ENCODE measurements at regions not wholly inside any gene's neighbourhood (a gene's known extent, or its start where the extent isn't known, plus 50 kb on each side); places are given as distances from the start of the nearest gene placed in this dataset.
"Not testable (repeated sequence)": the region's sequence is repeated elsewhere in the genome, so short reads cannot be mapped to it uniquely, and the experiment has no call there.

- DNase-seq (ENCODE audit: low spot score): no peak
These were observed 111.5 kb downstream of the NPY start for GRCh38 chr7:24395512-24395911.

DNA sequence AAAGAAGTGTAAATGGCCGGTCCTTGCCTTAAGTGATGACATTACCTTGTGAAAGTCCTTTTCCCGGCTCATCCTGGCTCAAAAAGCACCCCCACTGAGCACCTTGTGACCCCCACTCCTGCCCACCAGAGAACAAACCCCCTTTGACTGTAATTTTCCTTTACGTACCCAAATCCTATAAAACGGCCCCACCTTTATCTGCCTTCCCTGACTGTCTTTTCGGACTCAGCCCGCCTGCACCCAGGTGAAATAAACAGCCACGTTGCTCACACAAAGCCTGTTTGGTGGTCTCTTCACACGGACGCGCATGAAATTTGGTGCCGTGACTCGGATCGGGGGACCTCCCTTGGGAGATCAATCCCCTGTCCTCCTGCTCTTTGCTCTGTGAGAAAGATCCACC lies 112.4 kb downstream of the NPY start:
- DNase-seq (ENCODE audit: low spot score): not testable (repeated sequence)

GRCh38 chr7:24401628-24402593 lies 117.9 kb downstream of the NPY start:
- no peak for DNase-seq (ENCODE audit: low spot score)

DNA sequence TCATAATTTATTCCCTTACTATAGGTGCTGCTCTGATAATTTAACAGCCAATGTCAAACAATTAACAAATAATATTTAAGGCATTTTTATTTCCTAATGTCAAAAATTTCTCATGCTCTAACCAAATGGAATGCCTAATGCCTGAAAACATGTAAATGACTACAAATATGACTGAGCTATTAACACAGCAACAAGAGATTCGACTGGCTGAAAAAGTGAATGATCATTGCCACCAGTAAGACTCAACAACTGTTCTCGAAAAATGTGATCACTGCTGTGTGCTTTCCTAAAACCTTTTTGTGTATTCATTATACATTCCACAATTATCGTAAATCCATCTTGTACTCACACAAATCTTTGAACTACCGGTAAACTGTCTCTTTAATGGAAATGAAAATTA lies 118.7 kb downstream of the NPY start:
- no peak for DNase-seq (ENCODE audit: low spot score)

DNA sequence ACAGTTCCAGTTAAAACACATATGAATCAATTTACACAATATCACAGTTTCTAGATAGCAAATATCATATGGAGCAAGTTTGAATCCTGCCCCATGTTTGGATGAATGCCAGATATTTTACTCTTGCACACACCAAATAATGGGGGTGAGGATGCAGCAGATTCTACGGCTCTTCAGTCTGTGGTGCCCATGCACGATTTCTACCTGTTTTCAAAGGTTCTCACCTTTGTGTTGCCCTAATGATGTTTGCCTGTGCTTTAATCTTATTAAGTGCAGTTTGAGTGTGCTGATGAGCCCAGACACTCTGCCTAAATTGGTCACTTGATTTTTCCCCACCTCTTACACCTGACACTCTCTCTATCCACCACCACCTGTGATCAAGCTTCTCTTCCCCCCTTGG lies 119.6 kb downstream of the NPY start:
- DNase-seq (ENCODE audit: low spot score): no peak

GRCh38 chr7:24404315-24404714 lies 120.3 kb downstream of the NPY start:
- no peak for DNase-seq (ENCODE audit: low spot score)

- DNase-seq (ENCODE audit: low spot score): no peak
These were observed 121.0 kb downstream of the NPY start for GRCh38 chr7:24405002-24405401.

DNA sequence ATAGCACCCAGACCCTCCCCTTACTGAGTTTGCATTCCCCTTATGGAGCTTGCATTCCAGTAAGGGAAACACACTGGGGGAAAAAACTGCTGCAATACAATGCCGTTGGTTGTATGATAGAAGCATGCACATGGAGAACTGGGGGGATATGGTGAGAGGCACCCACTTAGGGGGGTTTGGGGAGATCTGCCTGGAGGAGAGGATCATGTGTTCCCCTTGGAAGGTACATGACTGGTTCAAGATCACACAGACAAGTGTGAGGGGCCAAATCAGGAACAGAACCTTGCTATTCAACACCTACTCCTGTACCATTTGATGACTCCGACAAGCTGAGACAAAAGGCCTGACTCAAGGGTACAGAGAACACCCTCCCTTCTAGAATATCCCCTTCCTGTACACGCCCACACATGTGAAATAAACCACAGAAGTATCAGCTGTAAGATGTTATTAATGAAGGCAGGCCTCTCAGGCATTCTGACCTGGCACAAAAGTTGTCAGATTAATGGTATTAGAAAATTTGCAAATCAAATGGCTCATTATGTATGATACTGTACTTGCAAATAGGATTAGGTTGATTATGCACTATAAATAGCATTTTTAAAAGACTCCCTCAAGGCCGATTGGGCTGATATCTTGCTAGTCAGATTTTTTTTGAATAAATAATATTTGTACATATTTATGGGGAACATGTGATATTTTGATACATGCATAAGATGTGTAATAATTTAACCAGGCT lies 122.2 kb downstream of the NPY start:
- DNase-seq (ENCODE audit: low spot score): no peak

DNA sequence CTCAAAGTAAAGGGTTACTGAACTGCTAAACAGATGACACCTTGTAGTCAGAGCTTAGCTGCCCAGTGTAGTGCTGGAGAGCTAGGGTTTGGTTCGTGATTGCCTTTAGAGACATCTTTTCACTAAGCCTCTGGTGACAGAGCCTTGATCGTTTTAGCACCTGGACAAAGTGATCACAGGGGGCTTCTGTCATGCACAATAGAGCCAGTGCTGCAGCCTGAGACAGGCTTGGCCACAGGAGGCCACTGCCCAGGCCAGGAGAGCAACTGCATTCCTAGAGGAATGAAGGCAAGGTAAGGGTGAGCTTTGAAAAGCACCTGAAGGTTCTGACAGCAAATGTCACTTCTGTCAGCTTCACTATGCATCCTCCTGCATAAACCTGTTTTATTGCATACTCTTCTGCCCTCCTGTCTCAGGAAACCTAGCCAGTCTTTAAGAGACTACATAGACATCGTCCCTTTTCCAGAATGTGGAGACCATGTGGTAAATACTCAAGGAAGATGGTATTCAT lies 122.9 kb downstream of the NPY start:
- no peak for DNase-seq (ENCODE audit: low spot score)

- DNase-seq (ENCODE audit: low spot score): no peak
These were observed 124.0 kb downstream of the NPY start for GRCh38 chr7:24407965-24408364.

GRCh38 chr7:24408798-24409430 lies 124.9 kb downstream of the NPY start:
- DNase-seq (ENCODE audit: low spot score): no peak

DNA sequence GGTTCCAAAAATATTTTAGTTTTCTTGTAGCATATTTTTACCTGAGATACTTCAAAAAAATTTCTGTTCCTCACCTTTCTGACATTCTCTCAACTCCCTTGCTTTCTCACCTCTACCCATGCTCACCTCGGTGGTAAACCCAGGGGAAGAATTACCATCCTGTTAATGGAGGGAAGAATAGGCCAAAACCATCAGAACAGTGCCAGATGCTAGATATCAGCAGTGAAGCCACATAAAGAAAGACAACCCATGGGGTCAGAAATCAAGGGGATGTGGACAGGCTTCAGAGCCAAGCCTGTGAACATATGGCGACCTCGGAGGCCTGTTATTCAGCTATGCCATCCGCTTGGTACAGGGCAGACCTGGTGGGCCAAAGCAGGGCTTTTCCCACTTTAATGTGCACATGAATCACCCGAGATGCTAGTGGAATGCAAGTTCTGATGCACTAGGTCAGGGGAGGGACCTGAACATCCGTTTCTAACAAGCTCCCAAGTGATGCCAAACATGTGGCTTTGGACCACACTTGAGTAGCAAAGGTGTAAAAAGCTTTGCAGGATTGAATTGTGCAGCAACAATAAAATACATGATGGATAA lies 125.5 kb downstream of the NPY start:
- DNase-seq (ENCODE audit: low spot score): no peak

DNA sequence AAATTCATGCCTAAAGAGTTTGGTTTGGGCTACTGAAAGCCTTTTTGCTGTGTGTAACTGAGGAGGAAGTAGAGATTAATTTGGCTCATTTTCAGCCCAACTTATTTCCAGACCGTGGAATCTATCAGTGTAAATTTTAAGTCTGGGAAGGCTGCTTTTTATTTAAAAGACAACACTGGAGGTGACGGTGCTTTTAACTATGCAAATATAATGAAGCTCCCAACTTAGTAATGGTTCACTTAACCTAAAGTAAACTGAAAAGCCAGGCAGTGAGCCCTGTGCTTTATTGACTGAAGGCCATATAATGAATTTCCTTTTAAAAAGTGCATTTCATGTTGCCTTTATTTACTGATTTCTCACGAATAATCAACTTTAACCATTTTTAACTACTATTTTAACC lies 127.2 kb downstream of the NPY start:
- no peak for DNase-seq (ENCODE audit: low spot score)

GRCh38 chr7:24417526-24418120 lies 133.6 kb downstream of the NPY start:
- DNase-seq (ENCODE audit: low spot score): no peak

- DNase-seq (ENCODE audit: low spot score): no peak
These were observed 135.1 kb downstream of the NPY start for GRCh38 chr7:24419077-24419476.

- no peak for DNase-seq (ENCODE audit: low spot score)
These were observed 135.5 kb downstream of the NPY start for GRCh38 chr7:24419511-24419910.

DNA sequence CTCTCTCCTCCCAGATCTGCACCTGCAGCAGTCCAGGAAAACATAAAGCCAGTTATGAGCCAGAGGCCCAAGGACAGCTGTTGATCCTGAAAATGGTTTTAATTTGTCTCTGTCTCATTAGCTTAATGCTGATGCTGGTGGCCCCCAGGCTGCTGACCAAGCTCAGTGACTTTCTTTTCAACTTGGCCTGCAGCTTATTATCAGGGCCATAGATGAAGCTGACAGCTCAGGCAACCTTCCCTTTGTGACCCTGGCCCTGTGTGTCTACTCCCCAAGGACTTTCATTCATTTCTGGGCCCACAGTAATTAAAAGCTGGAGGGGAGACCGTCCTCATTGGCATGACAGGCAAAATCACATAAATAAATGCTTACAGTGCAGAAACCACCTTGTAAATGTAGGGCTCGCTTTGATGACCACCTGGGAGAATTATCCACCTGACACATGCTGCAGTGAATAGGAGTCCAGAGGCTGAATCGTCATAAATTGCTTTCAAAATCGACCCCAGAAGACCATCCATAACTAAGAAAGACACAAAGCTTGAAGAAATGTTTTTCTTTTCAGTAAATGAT lies 138.5 kb downstream of the NPY start:
- no peak for DNase-seq (ENCODE audit: low spot score)

- no peak for DNase-seq (ENCODE audit: low spot score)
These were observed 141.7 kb downstream of the NPY start for GRCh38 chr7:24425664-24426063.

GRCh38 chr7:24427048-24427447 lies 143.1 kb downstream of the NPY start:
- no peak for DNase-seq (ENCODE audit: low spot score)

DNA sequence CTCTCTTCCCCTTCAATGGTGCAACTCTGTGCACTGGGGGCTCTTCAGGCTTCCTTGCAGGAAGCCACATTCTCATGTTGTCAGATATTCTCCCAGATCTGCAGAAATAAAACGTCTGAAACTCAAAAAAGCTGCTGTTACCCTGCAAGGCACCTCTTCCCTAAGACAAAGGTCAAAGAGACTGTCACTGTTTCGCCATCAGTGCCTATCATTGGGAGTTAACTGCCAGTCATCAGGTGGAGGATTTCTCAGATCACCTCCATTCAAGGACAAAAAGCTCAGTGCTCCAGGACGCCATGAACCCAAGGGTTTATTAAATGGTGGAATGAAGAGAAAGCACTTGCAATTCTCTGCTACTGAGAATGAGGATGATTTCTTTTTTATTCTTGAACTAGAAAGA lies 144.6 kb upstream of the PALS2 start:
- no peak for DNase-seq (ENCODE audit: low spot score)

DNA sequence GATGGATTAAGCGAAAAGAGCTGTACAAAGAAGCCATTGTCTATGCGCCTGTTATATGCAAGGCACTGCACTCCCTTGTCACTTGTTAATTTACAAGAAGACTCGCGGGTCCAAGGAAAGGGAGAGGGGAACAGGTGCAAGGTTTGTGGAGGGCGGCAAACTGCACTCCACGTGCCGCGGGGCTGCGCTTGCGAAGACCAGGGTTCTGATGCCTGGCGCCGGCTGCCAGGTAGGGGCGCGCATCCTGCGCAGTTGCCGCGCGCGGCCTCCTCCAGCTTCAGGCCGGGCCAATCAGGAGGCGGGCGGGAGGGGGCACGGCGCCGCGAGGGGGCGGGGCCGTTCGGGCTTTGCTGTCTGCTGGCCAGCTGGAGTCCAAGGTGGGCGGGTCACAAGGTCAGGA lies 140.6 kb upstream of the PALS2 start:
- DNase-seq (ENCODE audit: low spot score): no peak

All from AG20443 (cell line).